Hematopoietic multipotent progenitor cell treated with erythropoietin and hydrocortisone succinate and interleukin-3 and kit ligand, for 6 days (in vitro differentiated cells): ENCODE measurements at regions not wholly inside any gene's neighbourhood (a gene's known extent, or its start where the extent isn't known, plus 50 kb on each side); places are given as distances from the start of the nearest gene placed in this dataset.
A peak's percentile ranks its signal among the peaks of the same experiment; 100 is the strongest.

Experiments
- DNase-seq: peaks from one replicate; pipeline ENCODE4 v3.0.0-alpha.2; 2015

DNA sequence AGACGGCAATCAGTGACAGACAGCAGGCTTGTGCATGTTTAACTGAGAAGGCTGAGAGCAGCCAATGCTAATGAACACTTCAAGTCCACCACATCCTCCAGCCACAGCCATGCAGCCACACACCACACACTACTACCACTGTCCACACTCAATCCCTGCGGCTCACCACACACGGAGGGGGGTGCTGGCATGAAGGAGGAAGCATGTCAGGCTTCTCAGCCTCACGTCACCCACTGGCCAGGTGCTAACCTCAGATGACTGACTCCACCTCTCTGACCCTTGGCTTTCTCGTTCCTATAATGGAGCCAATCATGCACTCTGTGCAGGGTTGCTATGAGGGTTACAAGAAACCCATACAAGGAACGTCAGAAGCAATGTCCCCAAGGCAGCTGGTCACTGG lies 165.4 kb upstream of the RNF32 start:
- no peak for DNase-seq

DNA sequence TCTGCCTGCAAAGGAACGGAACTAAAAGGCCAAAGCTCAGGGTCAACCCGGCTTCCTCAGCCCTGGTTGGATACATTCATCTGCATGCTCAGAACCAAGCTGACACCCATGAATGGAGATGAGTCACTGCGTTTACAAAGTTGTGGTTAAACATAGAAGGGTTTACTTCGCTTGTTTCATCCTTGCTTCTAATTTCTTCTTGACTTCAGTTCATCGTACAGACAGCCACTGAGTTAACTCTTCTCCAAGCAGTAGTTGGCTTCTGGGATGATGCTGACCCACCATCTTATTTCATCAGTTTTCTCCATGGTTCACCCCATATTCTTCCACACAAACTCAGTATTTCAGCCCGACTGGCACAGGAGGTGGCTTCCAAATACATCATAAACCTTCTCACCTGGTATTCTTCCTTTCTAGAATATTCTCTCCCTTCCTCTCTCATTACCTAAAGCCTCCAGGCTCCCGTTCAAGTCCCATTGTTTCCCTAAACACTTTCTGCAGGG lies 166.3 kb upstream of the RNF32 start:
- DNase-seq: no peak

DNA sequence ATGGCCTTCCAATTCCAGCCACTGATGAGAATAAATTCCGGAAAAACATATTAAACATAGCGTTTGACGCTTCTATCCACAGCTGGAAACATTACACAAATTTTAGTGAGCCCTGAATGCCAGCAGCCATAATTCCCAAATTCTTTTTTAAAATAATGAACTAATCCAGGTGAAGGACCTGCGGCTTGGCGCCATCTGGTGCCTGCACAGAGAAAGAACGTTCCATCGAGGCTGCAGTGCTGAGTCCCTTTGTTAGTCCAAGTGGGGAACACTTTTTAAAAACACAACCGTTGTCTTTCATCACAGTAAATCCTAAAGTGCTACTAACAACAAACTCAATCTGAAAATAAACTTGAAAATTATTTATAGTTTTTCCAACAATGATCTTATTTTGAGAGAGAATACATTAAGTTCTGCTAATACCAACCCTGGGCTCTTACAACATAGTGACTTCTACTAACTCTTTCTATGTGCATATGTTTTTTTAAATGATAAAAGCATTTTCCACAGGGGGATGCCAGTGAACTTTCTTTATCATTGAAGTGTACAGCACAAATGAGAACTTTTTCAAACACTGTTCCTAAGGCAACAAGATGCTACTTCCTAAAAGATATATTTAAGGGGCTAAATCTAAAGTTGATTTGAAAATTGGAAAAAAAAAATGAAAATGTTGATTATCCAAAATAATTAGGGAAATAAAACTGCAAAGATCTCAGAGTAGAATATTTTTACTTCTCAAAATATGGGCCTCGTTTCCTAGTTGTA lies 166.9 kb upstream of the RNF32 start:
- peak; percentile 61 for DNase-seq

DNA sequence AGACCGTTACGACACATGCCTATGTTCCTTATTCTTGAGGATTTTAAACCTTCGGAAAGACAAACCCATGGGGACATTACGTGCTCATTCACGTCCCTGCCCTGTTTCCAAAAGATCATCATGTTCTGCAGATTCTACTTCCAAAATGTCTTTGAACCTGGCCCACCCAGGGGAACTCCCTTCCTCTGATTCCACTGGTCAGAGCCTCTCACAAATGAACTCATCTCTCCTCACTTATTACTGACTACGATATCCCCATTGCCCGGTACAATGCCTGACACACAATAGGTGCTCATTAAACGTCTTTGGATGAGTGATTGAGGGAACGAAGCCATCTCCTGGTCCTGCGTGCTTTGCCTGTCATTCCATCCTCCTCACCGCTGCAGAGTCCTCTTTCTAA lies 168.3 kb upstream of the RNF32 start:
- DNase-seq: no peak

DNA sequence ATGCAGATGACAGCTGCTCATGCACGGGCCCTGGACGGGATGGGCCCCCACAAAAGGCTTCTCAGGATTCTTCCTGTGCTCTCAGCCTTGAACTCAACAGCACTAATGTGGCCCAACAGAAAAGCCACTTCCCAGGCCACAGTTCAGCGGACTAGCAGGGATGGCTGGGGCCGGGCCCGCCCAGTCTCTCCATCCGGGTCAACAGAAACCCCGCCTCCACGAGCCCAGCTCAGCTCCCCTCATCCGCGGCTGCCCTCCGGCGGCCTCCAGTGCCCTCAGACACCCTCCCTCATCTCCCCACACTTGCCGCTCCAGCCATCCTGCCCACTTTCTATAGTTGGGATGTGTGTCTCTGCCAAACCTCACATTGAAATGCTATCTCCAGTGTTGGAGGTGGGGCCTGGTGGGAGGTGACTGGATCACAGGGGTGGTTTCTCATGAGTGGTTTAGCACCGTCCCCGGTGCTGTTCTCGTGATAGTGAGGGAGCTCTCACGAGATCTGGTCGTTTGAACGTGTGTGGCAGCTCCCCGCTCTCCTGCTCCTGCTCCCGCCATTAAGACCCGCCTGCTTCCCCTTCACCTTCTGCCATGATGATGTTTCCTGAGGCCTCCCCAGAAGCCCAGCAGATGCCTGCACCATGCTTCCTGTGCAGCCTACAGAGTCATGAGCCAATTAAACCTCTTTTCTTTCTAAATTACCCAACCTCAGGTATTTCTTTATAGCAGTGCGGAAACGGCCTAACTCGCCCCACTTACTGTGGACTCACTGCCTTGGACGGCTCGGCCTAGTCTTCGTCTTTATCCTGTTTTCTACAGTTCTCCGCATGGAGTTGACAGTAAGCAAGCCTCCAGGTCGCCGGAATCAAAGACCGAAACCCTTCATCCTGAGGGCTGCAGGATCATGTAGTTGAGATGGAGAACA lies 169.9 kb upstream of the RNF32 start:
- DNase-seq: no peak

DNA sequence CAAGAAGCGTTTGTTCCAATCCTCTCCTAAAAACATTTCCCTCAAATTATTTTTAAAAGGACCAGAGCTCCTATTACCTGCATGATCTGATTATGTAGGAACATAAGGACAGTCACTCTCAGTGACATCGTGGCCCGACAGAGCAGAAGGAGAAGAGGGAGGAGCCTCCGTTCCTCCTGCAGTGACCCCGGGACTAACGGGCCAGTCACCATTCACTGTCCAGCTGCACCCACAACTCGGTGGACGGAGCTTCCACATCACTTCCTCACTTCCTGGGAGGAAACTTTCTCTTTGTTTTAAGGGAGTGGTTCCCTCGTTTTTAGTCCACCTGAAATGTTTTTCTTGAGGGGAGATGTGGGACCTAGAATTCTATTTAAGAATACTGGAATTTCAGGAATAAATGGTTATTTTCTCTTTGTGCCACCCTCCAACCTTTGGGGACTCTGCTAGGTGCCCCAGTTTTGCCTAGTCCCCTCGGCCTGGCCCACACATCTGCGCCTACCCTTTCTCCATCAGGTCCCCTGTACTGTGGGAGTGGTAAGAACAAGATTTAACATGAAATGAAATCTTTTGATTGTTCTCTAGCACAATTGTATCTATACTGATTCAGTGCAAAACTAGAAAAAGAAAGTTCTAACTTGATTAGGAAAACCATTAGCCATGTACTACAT lies 173.5 kb upstream of the RNF32 start:
- DNase-seq: no peak

DNA sequence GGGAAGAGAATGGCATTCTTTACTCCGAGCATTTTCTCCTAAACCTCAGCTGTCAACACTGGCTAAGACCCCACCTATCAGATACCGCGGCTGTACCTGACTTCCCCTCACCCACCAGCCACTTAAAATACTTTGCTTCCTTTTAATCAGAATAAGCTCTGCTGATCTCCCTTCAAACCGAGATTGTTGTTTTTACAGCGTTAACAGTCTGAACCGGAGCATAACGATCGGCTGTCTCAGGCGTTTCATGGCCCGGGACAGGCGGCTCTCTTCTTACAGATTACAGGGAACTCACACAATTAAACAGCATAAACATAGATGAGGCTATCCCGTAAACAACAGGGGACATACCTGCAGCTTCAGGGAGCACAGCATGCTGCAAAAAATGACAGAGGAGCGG lies 174.3 kb upstream of the RNF32 start:
- no peak for DNase-seq

DNA sequence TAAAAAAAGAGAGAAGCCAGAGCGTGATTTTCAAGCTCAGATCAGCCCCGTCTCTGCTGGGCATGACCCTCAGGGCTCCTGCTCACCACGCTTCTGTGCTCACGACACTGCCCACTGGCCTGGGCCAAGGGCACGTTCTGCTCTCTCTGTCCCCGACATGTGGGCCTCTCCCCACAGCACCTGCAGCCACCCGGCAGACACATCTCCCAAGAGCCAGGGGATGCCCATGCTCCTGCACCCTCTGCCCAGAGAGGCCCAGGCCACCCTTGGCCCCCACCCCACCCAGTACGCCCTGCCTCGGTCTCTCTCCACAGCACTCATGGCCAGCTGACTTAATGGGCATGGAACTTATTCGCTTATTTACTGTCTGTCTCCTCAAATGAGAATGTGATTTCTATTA lies 175.4 kb upstream of the RNF32 start:
- no peak for DNase-seq

DNA sequence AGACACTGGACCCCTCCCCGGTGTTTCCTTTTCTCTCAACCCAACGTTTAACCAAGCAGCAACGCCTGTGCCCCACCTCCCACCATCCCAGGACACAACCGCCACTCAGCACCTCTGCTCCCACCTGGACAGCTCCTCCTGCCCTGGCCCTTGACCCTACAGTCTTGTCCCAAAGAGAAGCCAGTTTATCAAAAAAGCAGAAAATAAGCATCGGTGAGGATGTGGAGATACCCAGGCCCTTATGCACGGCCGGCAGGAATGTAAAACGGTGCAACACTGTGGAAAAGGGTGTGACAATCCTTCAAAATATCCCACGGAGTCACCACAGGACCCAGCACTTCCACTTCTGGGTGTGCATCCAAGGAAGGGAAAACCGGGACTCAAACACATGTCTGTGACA lies 176.2 kb upstream of the RNF32 start:
- DNase-seq: no peak

DNA sequence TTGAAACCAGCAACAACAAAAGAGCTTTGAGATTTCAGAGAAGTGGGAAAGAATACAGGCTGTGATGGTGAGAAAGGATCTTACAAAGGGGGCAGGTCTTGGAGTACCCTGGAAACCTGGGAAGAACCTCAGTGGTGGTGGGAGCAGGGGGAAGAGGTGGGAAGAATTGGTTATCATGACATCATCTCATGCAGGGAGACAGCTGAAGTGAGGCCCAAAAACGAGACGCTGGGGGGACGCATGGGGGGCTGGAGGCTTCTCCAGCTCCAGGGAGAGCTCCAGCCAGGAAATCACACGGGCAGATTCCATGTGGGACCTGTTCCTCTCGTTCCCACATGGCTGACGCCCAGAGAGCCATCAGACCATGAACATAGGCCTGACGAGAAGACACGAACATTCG lies 177.3 kb upstream of the RNF32 start:
- no peak for DNase-seq

DNA sequence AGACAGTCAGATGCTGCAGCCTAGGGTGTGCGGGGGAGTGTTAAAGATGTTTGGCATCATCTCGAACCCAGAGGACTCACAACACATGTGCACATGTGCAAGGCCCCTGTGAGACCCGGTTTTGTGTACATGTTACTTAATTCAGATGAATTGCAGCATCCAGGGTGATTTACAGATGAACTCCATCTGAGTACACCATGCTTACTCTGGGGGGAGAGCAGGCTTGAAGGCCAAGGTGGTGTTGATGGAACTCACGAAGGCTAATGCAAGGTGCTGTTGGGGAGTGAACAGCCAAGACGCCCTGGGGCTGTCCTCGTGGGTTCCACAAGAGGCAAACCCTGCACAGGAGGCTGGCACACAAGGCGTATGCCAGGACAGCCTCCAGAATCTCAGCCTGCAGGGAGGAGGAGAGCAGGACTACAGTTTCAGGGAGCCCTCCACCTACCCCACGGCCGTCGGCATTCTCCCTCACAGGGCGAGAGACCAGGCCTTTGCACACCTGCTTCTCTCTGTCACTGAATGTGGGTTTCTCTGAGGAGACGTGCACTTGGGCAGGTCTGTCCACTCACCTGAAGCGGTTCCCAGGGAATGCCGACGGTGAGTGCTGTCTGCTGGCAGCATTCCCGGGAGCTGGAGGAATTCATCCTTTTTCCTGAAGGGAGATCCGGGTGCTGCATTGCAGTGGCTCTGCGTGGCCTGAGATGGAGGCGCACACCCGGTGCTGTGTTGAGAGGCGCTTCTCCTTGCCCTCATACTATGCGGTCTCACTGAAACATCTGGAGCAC lies 178.5 kb upstream of the RNF32 start:
- no peak for DNase-seq

DNA sequence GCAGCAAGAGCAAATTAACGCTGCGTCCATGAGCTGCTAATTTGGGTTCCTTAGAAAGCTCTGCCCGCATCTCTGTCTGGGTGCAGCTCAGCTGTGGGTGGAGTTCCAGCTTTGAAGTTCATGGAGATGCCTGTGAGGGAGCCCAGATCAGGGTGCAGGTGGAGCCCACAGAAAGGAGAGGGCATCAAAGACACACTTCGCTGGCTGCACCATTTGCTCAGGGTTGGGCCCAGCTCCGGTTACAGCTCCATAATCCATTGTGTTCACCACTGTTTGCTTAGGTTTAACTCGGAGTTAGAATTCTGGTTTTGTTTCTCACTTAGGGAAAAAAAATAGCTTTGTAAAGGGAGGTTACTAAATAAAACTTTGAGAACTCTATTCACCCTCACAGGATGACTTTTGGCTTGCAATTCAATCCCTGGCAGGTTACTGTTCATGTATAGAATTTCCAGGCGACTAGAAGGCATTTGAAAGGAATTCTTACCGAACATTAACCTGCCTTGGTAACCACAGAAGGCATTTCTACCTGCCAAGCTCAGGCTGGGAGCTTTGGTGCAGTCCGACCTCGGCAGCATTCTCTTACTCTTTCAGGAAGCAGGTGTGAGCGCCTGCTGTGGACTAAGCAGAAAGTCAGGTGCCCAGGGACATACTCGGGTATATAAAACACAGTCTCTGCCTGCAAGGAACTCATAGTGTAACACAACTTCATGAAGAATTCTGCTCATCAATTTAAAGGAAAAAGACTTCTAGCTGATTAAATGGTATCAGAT lies 179.5 kb upstream of the RNF32 start:
- no peak for DNase-seq

DNA sequence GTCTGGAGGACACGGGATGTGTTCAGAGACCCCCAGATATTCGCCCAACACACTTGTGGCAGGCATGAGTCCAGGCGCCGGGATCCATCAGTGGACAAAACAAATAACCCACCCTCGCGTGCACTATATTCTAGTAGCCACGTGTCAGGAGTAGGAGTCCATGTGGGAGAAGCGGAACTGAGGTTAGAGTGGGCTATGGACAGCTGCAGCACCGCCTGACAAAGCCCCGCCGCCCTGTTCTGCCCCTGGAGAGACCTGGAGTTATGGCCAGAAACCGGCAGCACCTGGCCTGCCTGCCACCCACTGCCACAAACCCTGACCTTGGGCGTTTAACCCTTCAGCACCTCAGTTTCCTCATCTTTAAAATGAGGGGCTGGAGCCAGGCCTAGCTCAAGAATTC lies 181.0 kb upstream of the RNF32 start:
- DNase-seq: no peak

DNA sequence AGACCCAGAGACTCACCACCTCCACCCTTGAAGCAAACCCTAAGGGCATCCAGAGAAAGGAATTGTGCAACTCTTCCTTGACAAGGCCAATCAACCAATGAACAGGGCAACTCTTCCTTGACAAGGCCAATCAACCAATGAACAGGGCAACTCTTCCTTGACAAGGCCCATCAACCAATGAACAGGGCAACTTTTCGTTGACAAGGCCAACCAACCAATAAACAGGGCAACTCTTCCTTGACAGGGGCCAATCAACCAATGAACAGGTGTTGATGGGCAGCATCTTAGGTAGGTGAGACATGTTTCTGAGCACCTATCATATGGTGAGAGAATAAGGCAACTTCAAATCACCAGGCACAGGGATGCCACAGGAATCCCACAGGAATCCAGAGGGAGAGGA lies 181.5 kb upstream of the RNF32 start:
- DNase-seq: no peak

DNA sequence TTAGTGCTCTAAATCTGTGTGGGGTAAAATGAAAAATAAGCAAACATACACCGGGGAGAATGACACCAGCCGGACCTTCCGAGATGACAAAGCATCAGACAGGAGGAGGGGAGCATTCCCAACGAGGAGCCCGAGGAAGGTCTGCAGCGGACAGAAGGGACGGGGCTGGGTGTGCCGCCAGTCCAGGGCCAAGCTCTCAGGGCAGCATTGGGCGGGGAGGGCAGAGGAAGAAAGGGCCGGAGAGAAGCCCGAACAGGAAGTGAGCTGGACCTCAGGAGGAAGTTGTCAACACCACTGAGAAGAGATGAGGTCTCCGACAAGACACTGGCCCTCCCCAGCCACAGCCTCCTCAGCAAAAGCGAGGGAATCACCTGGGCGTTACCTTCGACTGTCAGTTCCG lies 182.6 kb upstream of the RNF32 start:
- no peak for DNase-seq

DNA sequence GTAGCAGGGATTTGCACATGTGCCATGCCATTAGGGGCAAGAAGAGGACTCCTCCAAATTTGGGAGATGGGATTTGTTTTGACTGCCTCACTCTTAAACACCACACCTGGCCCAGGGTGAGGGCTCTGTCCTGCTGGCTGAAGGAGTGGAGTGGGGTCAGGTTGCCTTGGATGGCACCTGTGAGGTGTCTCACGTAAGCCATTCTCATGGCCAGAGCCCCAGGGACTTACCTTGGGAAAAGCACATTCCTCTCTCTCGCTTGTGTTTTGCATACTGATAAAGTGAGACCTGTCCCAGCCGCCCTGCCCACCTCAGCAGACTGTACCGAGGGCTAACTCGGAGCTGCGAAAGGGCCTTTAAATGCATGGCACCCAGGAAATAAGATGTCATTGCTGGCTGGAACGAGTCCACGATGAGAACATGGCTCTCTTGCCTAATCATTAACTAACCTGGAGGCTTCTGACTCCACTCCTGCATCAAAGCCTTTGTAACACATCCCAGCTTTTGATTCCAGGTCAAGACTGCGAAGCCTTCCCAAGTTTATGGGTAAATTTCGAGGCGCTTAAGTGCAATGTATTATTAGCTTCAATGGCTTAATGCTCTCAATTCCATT lies 184.0 kb upstream of the RNF32 start:
- DNase-seq: no peak

DNA sequence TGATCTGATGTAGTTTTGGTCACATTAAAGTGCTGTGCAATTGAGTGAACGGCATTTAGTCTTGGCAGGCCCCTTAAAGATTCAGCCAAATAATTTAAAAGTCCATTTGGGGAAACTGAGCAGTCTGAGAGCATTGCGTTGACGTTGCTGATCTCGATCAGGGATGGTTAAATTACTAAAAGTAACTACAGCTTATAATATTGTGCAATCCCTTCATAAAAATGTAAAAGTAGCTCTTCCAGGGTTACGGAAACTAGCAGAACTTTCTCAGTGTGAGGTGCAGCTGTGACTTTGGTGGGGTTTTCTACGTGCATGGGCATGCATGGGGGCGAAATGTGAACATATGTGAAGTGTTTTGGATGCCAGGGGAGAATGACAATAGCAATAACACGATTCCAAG lies 184.5 kb upstream of the RNF32 start:
- DNase-seq: no peak

DNA sequence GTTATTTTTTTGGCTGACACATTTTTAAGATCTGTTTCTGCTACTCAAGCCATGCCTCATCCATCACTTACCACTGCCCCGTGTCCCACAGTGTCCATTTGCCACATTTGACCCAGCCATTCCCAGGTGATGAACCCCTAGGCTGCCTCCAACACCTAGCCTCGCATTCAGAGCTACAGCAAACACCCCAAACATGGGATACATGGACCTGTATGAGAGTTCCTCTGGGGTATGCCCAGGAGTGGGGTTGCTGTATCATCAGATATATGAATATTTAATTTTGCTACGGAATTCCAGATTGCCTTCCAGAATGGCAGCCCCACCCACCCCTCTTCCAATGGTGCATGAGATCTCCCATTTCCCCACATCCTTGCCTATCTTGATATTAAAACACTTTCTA lies 190.1 kb upstream of the RNF32 start:
- no peak for DNase-seq

DNA sequence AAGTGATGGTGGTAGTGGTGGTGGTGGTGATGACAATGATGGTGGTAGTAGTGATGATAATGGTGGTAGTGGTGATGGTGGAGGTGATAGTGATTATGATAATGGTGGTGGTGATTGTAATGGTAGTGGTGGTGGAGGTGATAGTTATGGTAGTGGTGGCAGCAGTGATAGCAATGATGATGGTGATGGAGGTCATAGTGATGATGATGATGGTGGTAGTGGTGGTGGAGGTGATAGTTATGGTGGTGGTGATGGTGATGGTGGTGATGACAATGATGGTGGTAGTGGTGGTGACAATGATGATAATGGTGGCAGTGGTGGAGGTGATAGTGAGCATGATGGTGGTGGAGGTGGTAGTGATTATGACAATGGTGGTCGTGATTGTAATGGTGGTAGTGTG lies 191.7 kb upstream of the RNF32 start:
- no peak for DNase-seq

DNA sequence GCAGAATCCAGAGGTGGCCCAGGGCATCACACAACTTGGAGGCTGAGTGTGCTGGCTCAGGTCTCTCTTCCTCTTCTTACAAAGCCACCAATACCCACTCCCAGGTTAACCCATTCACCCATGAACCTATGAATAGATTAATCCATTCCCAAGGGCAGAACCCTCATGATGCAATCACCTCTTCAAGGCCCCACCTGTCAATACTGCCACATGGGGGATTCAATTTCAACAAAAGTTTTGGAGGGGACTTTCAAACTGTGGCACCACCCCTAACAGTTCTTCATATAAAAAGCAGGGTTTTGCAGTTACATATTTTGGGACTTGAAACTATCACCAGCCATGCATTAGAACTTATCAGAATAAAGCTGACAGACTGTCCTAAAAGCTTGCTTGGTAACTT lies 193.6 kb upstream of the RNF32 start:
- no peak for DNase-seq

DNA sequence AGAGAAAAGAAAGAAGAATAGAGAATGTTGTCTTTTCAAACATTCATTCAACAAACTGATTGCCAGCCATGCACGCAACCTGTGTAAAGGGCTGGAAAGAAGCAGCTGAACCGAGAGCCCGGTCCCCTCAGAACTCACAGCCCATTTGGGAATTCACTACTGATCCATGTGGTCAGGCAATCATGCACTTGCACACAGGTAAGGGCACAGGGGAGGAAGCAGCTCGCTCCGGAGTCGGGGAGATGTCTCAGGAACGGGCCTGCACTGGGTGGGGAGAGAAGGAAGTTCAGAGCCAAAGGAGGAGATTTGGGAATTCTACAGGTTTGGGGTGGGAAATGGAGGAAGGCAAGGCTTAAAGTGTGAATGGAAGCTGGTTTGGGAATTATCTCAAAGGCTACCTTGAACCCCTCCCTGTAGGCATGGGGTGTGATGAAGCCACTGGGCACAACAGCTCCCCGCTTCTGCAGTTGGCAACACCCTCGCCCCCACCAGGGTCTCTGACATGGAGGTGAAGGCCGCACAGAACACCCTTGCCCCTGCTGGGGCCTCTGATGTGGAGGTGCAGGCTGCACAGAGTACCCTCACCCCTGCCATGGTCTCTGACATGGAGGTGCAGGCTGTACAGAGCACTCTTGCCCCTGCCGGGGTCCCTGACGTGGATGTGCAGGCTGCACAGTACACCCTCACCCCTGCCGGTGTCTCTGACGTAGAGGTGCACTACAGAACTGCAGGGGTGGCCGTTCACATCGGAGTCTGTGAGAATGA lies 194.4 kb upstream of the RNF32 start:
- no peak for DNase-seq
